GM23338 (cell line): ENCODE measurements at regions not wholly inside any gene's neighbourhood (a gene's known extent, or its start where the extent isn't known, plus 50 kb on each side); places are given as distances from the start of the nearest gene placed in this dataset.

Experiments used
- ATAC-seq: fragments of 200-7000 bp; cut with Tn5 transposase; 3 replicates; pipeline ENCODE4 v1.9.1; 2020
- DNase-seq: peaks from one replicate; pipeline ENCODE4 v3.0.0-alpha.2; 2015; ENCODE audit warnings: low spot score
- H2AFZ ChIP-seq: fragments of 200-600 bp; sonication (generic); 2 replicates; pipeline ENCODE4 v1.8.0; 2016; ENCODE audit warnings: antibody characterized with exemption, mild to moderate bottlenecking, moderate library complexity
- H3F3A ChIP-seq: fragments of 200-600 bp; sonication (generic); replicated peaks from 2 replicates; pipeline ENCODE4 v1.8.0; 2017; ENCODE audit warnings: antibody characterized with exemption, mixed run types, low read depth
- H3K27ac ChIP-seq: fragments of 200-600 bp; sonication (generic); 2 replicates; pipeline ENCODE4 v1.6.1; 2016; ENCODE audit warnings: low read depth
- H3K27me3 ChIP-seq: fragments of 200-600 bp; sonication (generic); 2 replicates; pipeline ENCODE4 v1.8.0; 2016; ENCODE audit warnings: mild to moderate bottlenecking, mixed run types, moderate library complexity; ENCODE audit not compliant: insufficient read depth
- H3K36me3 ChIP-seq: fragments of 200-600 bp; sonication (generic); 2 replicates; pipeline ENCODE4 v1.8.0; 2016; ENCODE audit warnings: mild to moderate bottlenecking; ENCODE audit not compliant: insufficient read depth
- H3K4me1 ChIP-seq: fragments of 200-600 bp; sonication (generic); 2 replicates; pipeline ENCODE4 v1.8.0; 2016; ENCODE audit warnings: mild to moderate bottlenecking, moderate library complexity; ENCODE audit not compliant: insufficient read depth
- H3K4me2 ChIP-seq: fragments of 200-600 bp; sonication (generic); 2 replicates; pipeline ENCODE4 v1.7.1; 2017; ENCODE audit warnings: mixed run types
- H3K4me3 ChIP-seq: fragments of 200-600 bp; sonication (generic); 2 replicates; pipeline ENCODE4 v1.6.1; 2016; ENCODE audit warnings: mixed run types
- H3K79me2 ChIP-seq: fragments of 200-600 bp; sonication (generic); replicated peaks from 2 replicates; pipeline ENCODE4 v1.8.0; 2017; ENCODE audit warnings: mild to moderate bottlenecking; ENCODE audit not compliant: insufficient read depth
- H3K9me2 ChIP-seq: fragments of 200-600 bp; sonication (generic); 2 replicates; pipeline ENCODE4 v1.8.0; 2017; ENCODE audit not compliant: insufficient read depth
- H4K20me1 ChIP-seq: fragments of 200-600 bp; sonication (generic); replicated peaks from 2 replicates; pipeline ENCODE4 v1.8.0; 2017; ENCODE audit warnings: mild to moderate bottlenecking; ENCODE audit not compliant: insufficient read depth
- H3K27ac Mint-ChIP-seq: 2 replicates; pipeline ENCODE4 v1.8.0; 2020; ENCODE audit warnings: inconsistent platforms, mild to moderate bottlenecking, moderate library complexity, mixed read lengths
- H3K27me3 Mint-ChIP-seq: 3 replicates; pipeline ENCODE4 v1.8.0; 2022; ENCODE audit warnings: low read depth, mild to moderate bottlenecking, moderate library complexity, mixed read lengths, inconsistent platforms; ENCODE audit not compliant: insufficient read depth, poor library complexity
- H3K36me3 Mint-ChIP-seq: 3 replicates; pipeline ENCODE4 v1.8.0; 2021; ENCODE audit warnings: low read depth, mild to moderate bottlenecking, inconsistent platforms, moderate library complexity, mixed read lengths
- H3K4me1 Mint-ChIP-seq: 3 replicates; pipeline ENCODE4 v1.8.0; 2020; ENCODE audit warnings: mild to moderate bottlenecking, inconsistent platforms, mixed read lengths
- H3K4me3 Mint-ChIP-seq: 3 replicates; pipeline ENCODE4 v1.8.0; 2021; ENCODE audit warnings: moderate library complexity, mild to moderate bottlenecking, inconsistent platforms, mixed read lengths
- H3K9me3 Mint-ChIP-seq: 3 replicates; pipeline ENCODE4 v1.8.0; 2020; ENCODE audit warnings: moderate library complexity, mild to moderate bottlenecking, inconsistent platforms, mixed read lengths
- CREB1 ChIP-seq: fragments of 250-450 bp; sonication (Bioruptor Pico); IDR thresholded peaks from 2 replicates; pipeline ENCODE4 v1.5.0; 2020; ENCODE audit warnings: low read depth, mild to moderate bottlenecking, moderate library complexity
- EZH2 ChIP-seq: fragments of 200-600 bp; sonication (generic); IDR thresholded peaks from one replicate; pipeline ENCODE4 v1.8.0; 2017; ENCODE audit warnings: antibody characterized with exemption, mild to moderate bottlenecking, low read depth; ENCODE audit not compliant: unreplicated experiment
- EZH2phosphoT487 ChIP-seq: fragments of 200-600 bp; sonication (generic); IDR thresholded peaks from one replicate; pipeline ENCODE4 v1.8.1; 2018; ENCODE audit warnings: antibody characterized with exemption; ENCODE audit not compliant: unreplicated experiment
- NANOG ChIP-seq: IDR thresholded peaks from 2 replicates; pipeline ENCODE4 v1.6.1; 2016; ENCODE audit warnings: antibody characterized with exemption, borderline replicate concordance
- POLR2AphosphoS5 ChIP-seq: IDR thresholded peaks from 2 replicates; pipeline ENCODE4 v1.6.1; 2016; ENCODE audit warnings: antibody characterized with exemption, low read depth
- ZNF114 ChIP-seq: fragments of 250-450 bp; sonication (Bioruptor Pico); IDR thresholded peaks from 2 replicates; pipeline ENCODE4 v1.5.0; 2020; ENCODE audit warnings: mild to moderate bottlenecking, moderate library complexity
- ZNF331 ChIP-seq: fragments of 250-450 bp; sonication (Bioruptor Pico); IDR thresholded peaks from 2 replicates; pipeline ENCODE4 v1.5.0; 2020; ENCODE audit warnings: low read depth, mild to moderate bottlenecking, moderate library complexity
- TF ChIP-seq, protein P1 (sequence below): fragments of 250-450 bp; sonication (Bioruptor Pico); IDR thresholded peaks from 2 replicates; pipeline ENCODE4 v1.5.0; 2020; ENCODE audit warnings: mild to moderate bottlenecking, moderate library complexity
- TF ChIP-seq, protein P2 (sequence below): IDR thresholded peaks from 2 replicates; pipeline ENCODE4 v1.6.1; 2016; ENCODE audit warnings: antibody characterized with exemption

GRCh38 chr12:89975574-89975973, 266.9 kb upstream of the ATP2B1 start (continued):
- TF ChIP-seq, protein P1, sequence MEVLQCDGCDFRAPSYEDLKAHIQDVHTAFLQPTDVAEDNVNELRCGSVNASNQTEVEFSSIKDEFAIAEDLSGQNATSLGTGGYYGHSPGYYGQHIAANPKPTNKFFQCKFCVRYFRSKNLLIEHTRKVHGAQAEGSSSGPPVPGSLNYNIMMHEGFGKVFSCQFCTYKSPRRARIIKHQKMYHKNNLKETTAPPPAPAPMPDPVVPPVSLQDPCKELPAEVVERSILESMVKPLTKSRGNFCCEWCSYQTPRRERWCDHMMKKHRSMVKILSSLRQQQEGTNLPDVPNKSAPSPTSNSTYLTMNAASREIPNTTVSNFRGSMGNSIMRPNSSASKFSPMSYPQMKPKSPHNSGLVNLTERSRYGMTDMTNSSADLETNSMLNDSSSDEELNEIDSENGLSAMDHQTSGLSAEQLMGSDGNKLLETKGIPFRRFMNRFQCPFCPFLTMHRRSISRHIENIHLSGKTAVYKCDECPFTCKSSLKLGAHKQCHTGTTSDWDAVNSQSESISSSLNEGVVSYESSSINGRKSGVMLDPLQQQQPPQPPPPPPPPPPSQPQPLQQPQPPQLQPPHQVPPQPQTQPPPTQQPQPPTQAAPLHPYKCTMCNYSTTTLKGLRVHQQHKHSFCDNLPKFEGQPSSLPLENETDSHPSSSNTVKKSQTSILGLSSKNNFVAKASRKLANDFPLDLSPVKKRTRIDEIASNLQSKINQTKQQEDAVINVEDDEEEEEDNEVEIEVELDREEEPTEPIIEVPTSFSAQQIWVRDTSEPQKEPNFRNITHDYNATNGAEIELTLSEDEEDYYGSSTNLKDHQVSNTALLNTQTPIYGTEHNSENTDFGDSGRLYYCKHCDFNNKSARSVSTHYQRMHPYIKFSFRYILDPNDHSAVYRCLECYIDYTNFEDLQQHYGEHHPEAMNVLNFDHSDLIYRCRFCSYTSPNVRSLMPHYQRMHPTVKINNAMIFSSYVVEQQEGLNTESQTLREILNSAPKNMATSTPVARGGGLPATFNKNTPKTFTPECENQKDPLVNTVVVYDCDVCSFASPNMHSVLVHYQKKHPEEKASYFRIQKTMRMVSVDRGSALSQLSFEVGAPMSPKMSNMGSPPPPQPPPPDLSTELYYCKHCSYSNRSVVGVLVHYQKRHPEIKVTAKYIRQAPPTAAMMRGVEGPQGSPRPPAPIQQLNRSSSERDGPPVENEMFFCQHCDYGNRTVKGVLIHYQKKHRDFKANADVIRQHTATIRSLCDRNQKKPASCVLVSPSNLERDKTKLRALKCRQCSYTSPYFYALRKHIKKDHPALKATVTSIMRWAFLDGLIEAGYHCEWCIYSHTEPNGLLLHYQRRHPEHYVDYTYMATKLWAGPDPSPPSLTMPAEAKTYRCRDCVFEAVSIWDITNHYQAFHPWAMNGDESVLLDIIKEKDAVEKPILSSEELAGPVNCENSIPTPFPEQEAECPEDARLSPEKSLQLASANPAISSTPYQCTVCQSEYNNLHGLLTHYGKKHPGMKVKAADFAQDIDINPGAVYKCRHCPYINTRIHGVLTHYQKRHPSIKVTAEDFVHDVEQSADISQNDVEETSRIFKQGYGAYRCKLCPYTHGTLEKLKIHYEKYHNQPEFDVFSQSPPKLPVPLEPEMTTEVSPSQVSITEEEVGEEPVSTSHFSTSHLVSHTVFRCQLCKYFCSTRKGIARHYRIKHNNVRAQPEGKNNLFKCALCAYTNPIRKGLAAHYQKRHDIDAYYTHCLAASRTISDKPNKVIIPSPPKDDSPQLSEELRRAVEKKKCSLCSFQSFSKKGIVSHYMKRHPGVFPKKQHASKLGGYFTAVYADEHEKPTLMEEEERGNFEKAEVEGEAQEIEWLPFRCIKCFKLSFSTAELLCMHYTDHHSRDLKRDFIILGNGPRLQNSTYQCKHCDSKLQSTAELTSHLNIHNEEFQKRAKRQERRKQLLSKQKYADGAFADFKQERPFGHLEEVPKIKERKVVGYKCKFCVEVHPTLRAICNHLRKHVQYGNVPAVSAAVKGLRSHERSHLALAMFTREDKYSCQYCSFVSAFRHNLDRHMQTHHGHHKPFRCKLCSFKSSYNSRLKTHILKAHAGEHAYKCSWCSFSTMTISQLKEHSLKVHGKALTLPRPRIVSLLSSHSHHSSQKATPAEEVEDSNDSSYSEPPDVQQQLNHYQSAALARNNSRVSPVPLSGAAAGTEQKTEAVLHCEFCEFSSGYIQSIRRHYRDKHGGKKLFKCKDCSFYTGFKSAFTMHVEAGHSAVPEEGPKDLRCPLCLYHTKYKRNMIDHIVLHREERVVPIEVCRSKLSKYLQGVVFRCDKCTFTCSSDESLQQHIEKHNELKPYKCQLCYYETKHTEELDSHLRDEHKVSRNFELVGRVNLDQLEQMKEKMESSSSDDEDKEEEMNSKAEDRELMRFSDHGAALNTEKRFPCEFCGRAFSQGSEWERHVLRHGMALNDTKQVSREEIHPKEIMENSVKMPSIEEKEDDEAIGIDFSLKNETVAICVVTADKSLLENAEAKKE = no peak
- TF ChIP-seq CREB1 (CRISPR knock-in tag) (no peak), POLR2AphosphoS5 (no peak), ZNF114 (CRISPR knock-in tag) (no peak), EZH2phosphoT487 (no peak)
- TF ChIP-seq, protein P2, sequence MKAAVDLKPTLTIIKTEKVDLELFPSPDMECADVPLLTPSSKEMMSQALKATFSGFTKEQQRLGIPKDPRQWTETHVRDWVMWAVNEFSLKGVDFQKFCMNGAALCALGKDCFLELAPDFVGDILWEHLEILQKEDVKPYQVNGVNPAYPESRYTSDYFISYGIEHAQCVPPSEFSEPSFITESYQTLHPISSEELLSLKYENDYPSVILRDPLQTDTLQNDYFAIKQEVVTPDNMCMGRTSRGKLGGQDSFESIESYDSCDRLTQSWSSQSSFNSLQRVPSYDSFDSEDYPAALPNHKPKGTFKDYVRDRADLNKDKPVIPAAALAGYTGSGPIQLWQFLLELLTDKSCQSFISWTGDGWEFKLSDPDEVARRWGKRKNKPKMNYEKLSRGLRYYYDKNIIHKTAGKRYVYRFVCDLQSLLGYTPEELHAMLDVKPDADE = no peak

GRCh38 chr12:89971880-89972279, 263.2 kb upstream of the ATP2B1 start:
- H3K4me3 ChIP-seq = no peak overlapping the region
- no peaks in the 10 kb centered on the region for H3K79me2 ChIP-seq
- ATAC-seq = no peak
- H3K4me1 ChIP-seq = no peaks in the 10 kb centered on the region
- H3K9me2 ChIP-seq = no peaks in the 10 kb centered on the region; the same call in none of the 2 replicates
- H3K27me3 ChIP-seq = no peaks in the 10 kb centered on the region
- H3K36me3 Mint-ChIP-seq = no peaks in the 10 kb centered on the region
- H3K27ac ChIP-seq = no peak overlapping the region
- H4K20me1 ChIP-seq = no peaks in the 10 kb centered on the region
- no peaks in the 10 kb centered on the region for H3K36me3 ChIP-seq
- H3K9me3 Mint-ChIP-seq = no peaks in the 10 kb centered on the region
- peaks cover 2% of the 10 kb centered on the region for H3K27me3 Mint-ChIP-seq
- no peak for DNase-seq
- no peak overlapping the region for H2AFZ ChIP-seq
- H3K4me3 Mint-ChIP-seq = no peak overlapping the region
- peaks cover 8% of the 10 kb centered on the region; the same call in 2 of the 3 replicates for H3K4me1 Mint-ChIP-seq
- no peak overlapping the region for H3K27ac Mint-ChIP-seq
- H3F3A ChIP-seq = no peaks in the 10 kb centered on the region
- H3K4me2 ChIP-seq = no peak overlapping the region
- TF ChIP-seq, protein P1 = no peak
- TF ChIP-seq EZH2 (no peak), ZNF331 (CRISPR knock-in tag) (no peak), NANOG (no peak), ZNF114 (CRISPR knock-in tag) (no peak)
